IMR-90 (cell line): ENCODE measurements at regions not wholly inside any gene's neighbourhood (a gene's known extent, or its start where the extent isn't known, plus 50 kb on each side); places are given as distances from the start of the nearest gene placed in this dataset.

Experiments used
- ATAC-seq: fragments of 200-7000 bp; cut with Tn5 transposase; 2 replicates; pipeline ENCODE4 v1.9.1; 2020; ENCODE audit warnings: low read depth, mild to moderate bottlenecking, moderate library complexity
- BruUV-seq: library from RNA; stranded (reverse); fragments of 400-500 nt; replicated peaks from 2 replicates; lab custom pipeline; 2021; lab: Mats Ljungman, UMichigan
- CTCF ChIA-PET: fragments of 300-600 bp; formaldehyde crosslinking; extraction: SDS; loops from one replicate; lab custom pipeline; 2021; ENCODE audit warnings: antibody characterized with exemption; lab: Yijun Ruan, JAX
- POLR2A ChIA-PET: fragments of 300-600 bp; sonication (Branson Sonifier 250); formaldehyde crosslinking; loops from one replicate; lab custom pipeline; 2022; ENCODE audit warnings: antibody characterized with exemption; ENCODE audit not compliant: unreplicated experiment; lab: Charles Lee
- DNase-seq: peaks from one replicate; pipeline ENCODE4 v3.0.0; 2013
- H2AFZ ChIP-seq: replicated peaks from 2 replicates; pipeline ENCODE3; 2013; ENCODE audit warnings: low read length, mild to moderate bottlenecking; ENCODE audit not compliant: poor library complexity
- H2AK5ac ChIP-seq: 2 replicates; pipeline ENCODE4 v1.6.1; 2013; ENCODE audit warnings: low read depth, low read length, inconsistent platforms
- H2AK9ac ChIP-seq: replicated peaks from 2 replicates; pipeline ENCODE3; 2013; ENCODE audit warnings: mild to moderate bottlenecking, low read depth, low read length, moderate library complexity; ENCODE audit not compliant: poor library complexity
- H2BK120ac ChIP-seq: 2 replicates; pipeline ENCODE4 v1.6.1; 2013; ENCODE audit warnings: low read depth, low read length, inconsistent platforms
- H2BK15ac ChIP-seq: 3 replicates; pipeline ENCODE4 v1.6.1; 2013; ENCODE audit warnings: low read depth, low read length, inconsistent platforms
- H2BK20ac ChIP-seq: 2 replicates; pipeline ENCODE4 v1.6.1; 2013; ENCODE audit warnings: low read depth, mild to moderate bottlenecking, inconsistent platforms, low read length, moderate library complexity
- H2BK5ac ChIP-seq: 2 replicates; pipeline ENCODE4 v1.6.1; 2013; ENCODE audit warnings: mild to moderate bottlenecking, low read depth, low read length, inconsistent platforms; ENCODE audit not compliant: poor library complexity, severe bottlenecking
- H3K14ac ChIP-seq: replicated peaks from 2 replicates; pipeline ENCODE4 v1.6.1; 2013; ENCODE audit warnings: low read depth, low read length, inconsistent platforms
- H3K18ac ChIP-seq: 2 replicates; pipeline ENCODE4 v1.6.1; 2013; ENCODE audit warnings: low read depth, low read length, control low read depth
- H3K23ac ChIP-seq: 2 replicates; pipeline ENCODE4 v1.6.1; 2013; ENCODE audit warnings: low read depth, low read length, inconsistent platforms
- H3K27ac ChIP-seq: 2 replicates; pipeline ENCODE4 v1.5.1; 2013; ENCODE audit warnings: mild to moderate bottlenecking, control low read depth, low read length; ENCODE audit not compliant: insufficient read depth
- H3K27me3 ChIP-seq: 2 replicates; pipeline ENCODE4 v1.6.1; 2013; ENCODE audit warnings: low read length; ENCODE audit not compliant: control insufficient read depth, insufficient read depth
- H3K36me3 ChIP-seq: 2 replicates; pipeline ENCODE4 v1.6.1; 2013; ENCODE audit warnings: low read length, mixed read lengths; ENCODE audit not compliant: control insufficient read depth, insufficient read depth
- H3K4ac ChIP-seq: 2 replicates; pipeline ENCODE4 v1.6.1; 2013; ENCODE audit warnings: low read depth, low read length, inconsistent platforms
- H3K4me1 ChIP-seq: 2 replicates; pipeline ENCODE4 v1.6.1; 2013; ENCODE audit warnings: low read length, mixed read lengths; ENCODE audit not compliant: control insufficient read depth, insufficient read depth
- H3K4me2 ChIP-seq: 2 replicates; pipeline ENCODE4 v1.6.1; 2013; ENCODE audit warnings: low read depth, mild to moderate bottlenecking, control low read depth, low read length, moderate library complexity
- H3K4me3 ChIP-seq: 2 replicates; pipeline ENCODE4 v1.5.1; 2013; ENCODE audit warnings: low read depth, mild to moderate bottlenecking, control low read depth, low read length, moderate library complexity; ENCODE audit not compliant: insufficient read depth
- H3K56ac ChIP-seq: 2 replicates; pipeline ENCODE4 v1.6.1; 2013; ENCODE audit warnings: low read length, inconsistent platforms; ENCODE audit not compliant: insufficient read depth; ENCODE audit errors: extremely low read depth
- H3K79me1 ChIP-seq, 2 experiments: 2 replicates each; pipeline ENCODE4 v1.6.1; 2013; ENCODE audit warnings: low read length in 2 of 2, inconsistent platforms in 1 of 2, low read depth in 1 of 2
- H3K9ac ChIP-seq: 2 replicates; pipeline ENCODE4 v1.6.1; 2013; ENCODE audit warnings: low read depth, low read length, control low read depth
- H3K9me1 ChIP-seq: 2 replicates; pipeline ENCODE4 v1.6.1; 2013; ENCODE audit warnings: low read length, inconsistent platforms; ENCODE audit not compliant: insufficient read depth
- H3K9me3 ChIP-seq: 2 replicates; pipeline ENCODE4 v1.6.1; 2013; ENCODE audit warnings: low read length; ENCODE audit not compliant: control insufficient read depth, insufficient read depth
- H4K20me1 ChIP-seq: 2 replicates; pipeline ENCODE4 v1.6.1; 2013; ENCODE audit warnings: low read length, inconsistent platforms; ENCODE audit not compliant: insufficient read depth
- H4K5ac ChIP-seq: 2 replicates; pipeline ENCODE4 v1.6.1; 2013; ENCODE audit warnings: mild to moderate bottlenecking, low read depth, low read length, control low read depth
- H4K8ac ChIP-seq, 2 experiments: 2 replicates each; pipeline ENCODE4 v1.6.1; 2013; ENCODE audit warnings: low read depth in 2 of 2, low read length in 2 of 2, control low read depth in 1 of 2, inconsistent platforms in 1 of 2
- H4K91ac ChIP-seq: 2 replicates; pipeline ENCODE4 v1.6.1; 2013; ENCODE audit warnings: low read depth, low read length, inconsistent platforms; ENCODE audit not compliant: insufficient read depth
- NFE2L2 ChIP-seq: fragments of 150-350 bp; IDR thresholded peaks from 2 replicates; pipeline ENCODE4 v1.6.1; 2016; ENCODE audit warnings: low read depth, mild to moderate bottlenecking, low read length
- WGBS, 2 experiments: methylation state at CpG; one replicate each; pipeline versions ENCODE4 v1.1.5 to v1.1.7; 2013; ENCODE audit warnings: missing lambda C conversion rate in 2 of 2; ENCODE audit not compliant: insufficient read length in 1 of 2; ENCODE audit errors: extremely low coverage in 2 of 2; 5-methylcytosine and 5-hydroxymethylcytosine counted together
- dilution Hi-C: fragments of 300-500 bp; cut with HindIII; formaldehyde crosslinking; loops from one replicate; pipeline ENCODE4 v1.14.3; 2018; ENCODE audit warnings: low sequenced_read_pairs; ENCODE audit not compliant: unreplicated experiment
- in situ Hi-C: fragments of 300-500 bp; cut with MboI; formaldehyde crosslinking; loops from 3 replicates; pipeline ENCODE4 v1.14.3; 2019; ENCODE audit warnings: low sequenced_read_pairs, inconsistent platforms, mixed read lengths
- intact Hi-C: fragments of 100-400 bp; cut with micrococcal nuclease; formaldehyde crosslinking; loops from 2 replicates; pipeline ENCODE4 v1.10.0; 2022

DNA sequence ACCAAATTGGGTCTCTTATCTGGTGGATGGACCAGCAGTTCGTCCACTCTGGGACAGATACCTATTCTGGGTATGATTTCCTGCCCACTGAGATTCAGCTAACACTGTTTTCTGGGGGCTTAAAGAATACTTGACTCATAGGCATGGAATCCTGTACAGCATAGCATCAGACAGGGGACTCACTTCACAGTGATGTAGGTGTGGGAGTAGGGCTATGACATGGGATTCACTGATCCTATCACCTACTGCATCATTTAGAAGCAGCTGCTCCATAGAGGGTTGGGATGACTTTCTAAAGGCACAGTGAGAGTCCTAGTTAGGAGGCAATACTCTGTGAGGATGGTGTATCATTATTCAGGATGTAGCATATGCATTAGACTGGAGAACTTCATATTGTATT, 74.5 kb upstream of the AHI1 start:
- POLR2A ChIA-PET: no interaction called here
- no peak overlapping the region for H4K8ac ChIP-seq
- dilution Hi-C loops: no loop called here

More for the DNA sequence above, 74.5 kb upstream of the AHI1 start:
- BruUV-seq: no TSS peak
- no peak for ATAC-seq
- intact Hi-C loops: no loop called here
- in situ Hi-C loops: no loop called here
- TF ChIP-seq NFE2L2: no peak
- Histone ChIP-seq H3K27ac (no peak overlapping the region), H2BK20ac (no peak overlapping the region), H4K5ac (no peak overlapping the region), H3K27me3 (no peaks in the 10 kb centered on the region), H2AK9ac (no peak overlapping the region), H3K4me2 (no peak overlapping the region), H3K18ac (no peak overlapping the region), H2BK120ac (no peak overlapping the region), H3K4me1 (peaks cover 3% of the 10 kb centered on the region), H4K91ac (no peak overlapping the region), H3K79me1 (no peaks in the 10 kb centered on the region), H2AFZ (no peak overlapping the region), H3K9ac (no peak overlapping the region), H3K14ac (no peak overlapping the region; the same call in 1 of the 2 replicates), H3K23ac (no peak overlapping the region), H4K20me1 (no peaks in the 10 kb centered on the region), H3K36me3 (no peaks in the 10 kb centered on the region), H2BK15ac (no peak overlapping the region), H2BK5ac (no peak overlapping the region), H3K4ac (no peak overlapping the region), H3K9me1 (no peaks in the 10 kb centered on the region), H3K9me3 (no peaks in the 10 kb centered on the region), H3K56ac (no peak overlapping the region), H3K4me3 (no peak overlapping the region), H2AK5ac (no peak overlapping the region)
- CTCF ChIA-PET: no interaction called here
- WGBS, 2 experiments: 83% methylated on average over 1 of the region's 1 CpG; no CpG with 5 or more reads in 1 of the 2 experiments
- peak; percentile 58 for DNase-seq
